HG02678 (cell line): ENCODE measurements at regions not wholly inside any gene's neighbourhood (a gene's known extent, or its start where the extent isn't known, plus 50 kb on each side); places are given as distances from the start of the nearest gene placed in this dataset.

Experiments
- ATAC-seq: cut with Tn5 transposase; IDR thresholded peaks from one replicate; pipeline ENCODE4 v1.9.1; 2021; ENCODE audit warnings: mild to moderate bottlenecking, moderate library complexity; ENCODE audit not compliant: unreplicated experiment

DNA sequence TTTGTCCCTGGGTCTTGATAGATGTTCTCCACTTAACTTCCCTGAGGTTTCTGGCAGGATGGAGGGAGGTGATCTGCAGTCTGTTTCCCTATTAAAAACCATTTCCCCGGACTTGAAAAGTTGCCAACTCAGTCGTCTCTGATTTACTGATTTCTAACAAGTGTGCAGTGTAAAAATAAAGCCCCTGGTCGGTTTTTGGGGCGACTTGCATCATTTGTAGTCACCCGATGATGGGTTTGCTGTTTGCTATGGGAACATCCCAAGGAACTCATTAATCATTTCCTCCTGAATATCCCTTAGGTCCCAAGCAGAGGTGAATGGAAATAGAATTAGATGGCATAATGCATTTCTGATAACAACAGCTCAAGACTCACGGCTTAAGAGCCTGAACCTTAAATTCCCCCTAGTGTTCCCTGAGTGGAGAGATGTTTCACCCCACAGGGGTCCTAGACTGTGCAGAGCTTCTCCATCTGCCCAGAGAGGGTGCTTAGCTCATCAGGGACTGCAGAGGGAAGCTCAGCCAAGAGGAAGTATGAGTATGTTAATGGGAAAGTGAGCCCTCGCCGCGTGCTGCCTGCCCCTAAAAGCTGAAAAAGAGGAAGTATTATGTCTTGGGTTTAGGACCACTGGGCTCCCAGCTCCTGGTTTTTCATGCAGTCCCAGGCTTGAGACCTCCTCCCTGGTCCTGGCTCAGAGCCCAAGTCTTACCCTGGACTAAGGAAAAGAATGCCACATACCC is 115.1 kb upstream of the DAP start:
- no peak for ATAC-seq

DNA sequence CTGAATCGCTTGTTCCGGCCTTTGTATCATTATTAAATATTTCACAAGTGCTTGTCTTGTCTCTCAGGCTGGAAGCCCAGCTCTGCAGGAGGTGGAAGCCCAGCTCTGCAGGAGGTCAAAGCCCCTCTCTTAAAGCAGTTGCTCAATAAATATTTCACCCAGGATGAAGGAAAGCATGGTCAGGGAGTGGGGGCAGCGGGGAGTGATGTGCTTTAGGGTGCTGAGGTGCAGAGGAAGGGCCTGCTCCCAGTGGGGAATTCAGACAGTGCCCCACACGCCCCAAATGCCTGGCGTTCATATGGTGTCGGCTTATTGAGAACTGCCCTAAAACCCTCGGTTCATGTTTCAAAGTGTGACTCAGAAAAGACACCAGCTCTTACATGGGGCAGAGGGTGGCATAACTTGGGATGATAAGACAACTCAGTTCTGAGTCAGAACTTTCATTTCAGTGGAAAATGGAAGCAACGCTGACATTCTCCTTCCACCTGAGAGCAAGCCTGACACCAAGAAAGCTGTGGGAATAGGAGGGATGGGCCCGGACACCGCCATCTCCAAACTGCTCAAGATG is 114.3 kb upstream of the DAP start:
- no peak for ATAC-seq

DNA sequence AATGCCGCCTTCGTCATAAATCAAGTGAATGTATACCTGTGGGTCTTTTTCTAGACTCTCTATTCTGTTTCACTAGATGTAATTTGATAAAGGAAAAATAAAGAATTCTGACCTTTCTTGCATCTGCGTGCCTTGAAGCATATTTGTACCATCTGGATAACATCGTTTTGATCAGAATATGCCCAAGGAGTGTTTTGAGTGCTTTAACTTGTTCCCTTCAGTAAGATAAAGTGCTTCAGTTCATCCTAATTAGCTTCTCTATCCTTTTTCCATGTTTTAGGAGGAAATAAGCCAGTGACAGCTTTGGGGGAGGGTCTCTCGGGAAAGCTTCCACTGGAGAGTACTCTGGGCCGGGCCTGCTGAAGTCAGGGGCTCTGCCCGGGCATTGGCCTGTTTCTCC is 113.5 kb upstream of the DAP start:
- ATAC-seq: no peak

DNA sequence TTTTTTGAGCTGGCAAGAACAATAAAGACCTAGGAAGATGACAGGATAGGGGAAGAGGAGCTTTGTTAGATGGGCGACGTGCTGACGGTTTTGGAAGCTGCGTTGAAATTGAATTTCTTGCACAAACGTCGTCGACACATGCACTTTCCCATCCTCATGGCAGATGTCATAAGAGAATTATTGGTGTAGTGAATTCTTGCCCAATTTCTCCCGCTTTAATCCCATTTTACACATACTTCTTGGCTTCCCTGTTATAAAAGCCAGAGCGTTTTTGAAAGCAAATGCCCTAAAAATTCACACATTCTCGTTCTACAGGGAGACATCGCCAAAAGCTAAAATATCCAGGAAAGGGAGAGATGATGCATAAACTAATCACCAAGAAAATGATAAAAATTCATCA is 109.8 kb upstream of the DAP start:
- no peak for ATAC-seq

DNA sequence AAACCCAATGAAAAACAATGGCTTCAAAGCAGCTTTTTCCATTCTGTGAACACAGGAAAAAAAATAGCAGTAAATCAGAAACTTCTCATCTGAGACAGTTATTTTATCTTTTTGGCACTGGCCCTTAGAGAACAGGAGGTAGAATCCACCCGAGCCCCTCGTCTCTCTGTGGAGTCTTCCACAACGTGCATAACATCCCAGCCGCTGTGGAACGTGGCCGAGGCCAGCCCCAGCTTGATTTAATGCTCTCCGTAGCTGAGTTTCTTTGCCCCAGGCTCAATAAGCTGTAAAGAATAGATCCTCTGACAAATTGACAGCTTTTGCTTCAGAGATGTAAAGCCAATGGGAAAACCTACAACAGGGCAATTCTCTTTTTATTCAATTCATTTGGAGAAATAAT is 107.9 kb upstream of the DAP start:
- ATAC-seq: no peak

DNA sequence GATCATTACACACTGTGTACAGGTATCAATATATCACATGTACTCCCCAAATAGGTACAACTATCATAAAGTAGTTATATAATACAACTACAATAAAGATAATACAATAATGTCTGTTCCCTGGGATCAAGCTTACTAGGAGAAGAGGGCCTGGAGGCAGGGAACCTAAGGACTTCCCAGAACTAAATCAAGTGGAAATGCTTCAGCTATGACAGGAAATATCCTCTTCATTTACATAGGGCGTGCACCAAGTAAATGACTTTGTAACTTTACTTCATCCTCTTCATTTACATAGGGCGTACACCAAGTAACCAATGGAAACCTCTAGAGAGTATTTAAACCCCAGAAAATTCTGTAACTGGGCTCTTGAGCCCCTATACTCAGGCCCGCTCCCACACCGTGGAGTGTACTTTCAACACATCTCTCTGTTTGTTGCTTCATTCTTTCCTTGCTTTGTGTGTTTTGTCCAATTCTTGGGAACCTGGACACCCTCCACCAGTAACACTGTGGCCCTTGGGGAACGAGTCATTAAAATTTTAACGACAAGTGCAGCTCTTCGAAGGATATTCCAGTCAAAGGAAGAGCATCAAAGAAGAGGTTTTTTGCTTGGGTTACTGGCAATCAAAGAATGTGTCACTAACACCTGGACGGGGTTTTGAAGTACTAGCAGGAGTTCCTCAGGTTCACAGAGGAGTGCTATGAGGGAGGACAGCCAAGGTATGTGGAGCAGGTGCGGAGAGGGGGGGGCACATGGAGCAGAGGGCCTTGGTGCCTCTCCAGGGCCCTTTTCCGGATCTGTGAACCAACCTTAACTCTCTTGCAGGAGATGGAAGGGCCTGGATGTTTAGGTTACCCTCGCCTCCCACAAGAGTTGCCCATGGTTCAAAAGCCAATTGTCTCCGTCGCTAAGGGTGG is 106.6 kb upstream of the DAP start:
- ATAC-seq: no peak

DNA sequence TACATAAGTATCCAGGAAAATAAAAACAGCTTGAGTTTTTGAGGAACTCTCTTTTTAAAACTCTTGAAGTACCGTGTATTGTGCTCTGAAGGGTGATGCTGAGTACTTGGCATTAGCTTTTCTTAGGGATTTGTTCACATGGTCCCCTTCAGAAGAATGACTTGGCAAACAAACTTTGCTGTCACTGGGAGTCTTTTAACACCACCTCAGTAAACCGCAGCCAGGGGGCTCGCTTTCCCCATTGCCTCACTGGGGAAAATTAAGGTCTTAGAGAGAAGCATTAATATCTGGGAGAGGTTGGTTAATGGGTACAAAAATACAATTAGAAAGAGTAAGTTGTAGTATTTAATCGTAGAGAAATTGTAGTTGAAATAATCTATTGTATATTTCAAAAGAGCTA is 105.9 kb upstream of the DAP start:
- ATAC-seq: no peak

DNA sequence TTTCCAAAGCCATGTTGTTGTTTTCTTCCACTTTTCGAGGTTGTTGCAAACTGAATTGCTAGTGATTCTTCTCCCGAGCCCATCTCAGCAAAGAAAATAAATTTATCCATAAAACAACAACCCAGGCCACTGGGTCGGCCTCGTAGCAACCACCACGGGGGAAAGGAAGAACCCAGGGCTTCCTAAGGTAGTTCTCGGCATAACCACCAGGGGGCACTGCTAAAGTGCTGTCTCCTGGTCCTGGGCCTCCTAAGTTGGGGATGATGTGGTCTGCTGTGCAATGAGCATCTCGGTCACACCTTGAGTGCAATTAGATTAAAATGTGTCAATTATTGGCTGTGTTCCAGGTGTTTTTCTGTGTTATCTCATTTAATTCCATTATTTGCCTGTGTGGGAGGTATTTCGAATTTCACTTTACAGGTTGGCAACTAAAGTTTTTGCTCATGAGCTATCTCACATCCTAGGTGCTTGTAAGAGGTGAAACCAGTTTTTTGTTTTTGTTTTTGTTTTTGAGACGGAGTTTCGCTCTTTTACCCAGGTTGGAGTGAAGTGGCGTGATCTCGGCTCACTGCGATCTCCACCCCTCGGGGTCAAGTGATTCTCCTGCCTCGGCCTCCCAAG is 102.8 kb upstream of the DAP start:
- peak; percentile 97 for ATAC-seq

DNA sequence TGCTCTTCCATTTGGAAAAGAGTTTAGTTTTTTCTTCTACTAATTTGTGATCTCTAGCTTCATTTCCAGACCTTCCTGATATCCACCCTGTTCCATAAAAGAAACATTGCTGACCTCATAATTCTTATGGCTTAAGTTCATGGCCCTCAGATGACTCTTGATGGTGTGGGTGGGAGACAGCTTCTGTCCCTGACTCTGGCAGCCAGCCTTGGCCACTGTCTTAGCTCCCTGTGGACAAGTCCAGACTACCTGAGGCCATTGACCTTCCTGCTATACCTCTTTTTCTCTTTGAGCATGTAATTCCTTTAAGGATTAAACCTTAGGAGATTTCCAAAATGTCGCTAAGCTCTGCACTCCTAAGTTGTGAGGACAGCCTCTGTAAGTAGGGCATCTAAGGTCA is 101.1 kb upstream of the DAP start:
- no peak for ATAC-seq

DNA sequence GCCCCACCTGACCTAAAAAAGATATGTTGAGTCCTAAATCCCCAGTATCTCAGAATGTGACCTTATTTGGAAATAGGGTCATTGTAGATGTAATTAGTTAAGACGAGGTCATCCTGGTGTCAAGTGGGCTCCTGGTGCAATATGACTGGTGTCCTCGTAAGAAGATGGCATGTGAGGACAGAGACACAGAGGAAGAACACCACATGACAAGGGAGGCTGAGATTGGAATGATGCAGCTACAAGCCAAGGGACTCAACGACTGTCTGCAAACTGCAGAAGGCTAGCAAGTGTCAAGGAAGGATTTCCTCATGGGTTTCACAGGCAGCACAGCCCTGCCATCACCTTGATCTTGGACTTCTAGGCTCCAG is 100.4 kb upstream of the DAP start:
- no peak for ATAC-seq

DNA sequence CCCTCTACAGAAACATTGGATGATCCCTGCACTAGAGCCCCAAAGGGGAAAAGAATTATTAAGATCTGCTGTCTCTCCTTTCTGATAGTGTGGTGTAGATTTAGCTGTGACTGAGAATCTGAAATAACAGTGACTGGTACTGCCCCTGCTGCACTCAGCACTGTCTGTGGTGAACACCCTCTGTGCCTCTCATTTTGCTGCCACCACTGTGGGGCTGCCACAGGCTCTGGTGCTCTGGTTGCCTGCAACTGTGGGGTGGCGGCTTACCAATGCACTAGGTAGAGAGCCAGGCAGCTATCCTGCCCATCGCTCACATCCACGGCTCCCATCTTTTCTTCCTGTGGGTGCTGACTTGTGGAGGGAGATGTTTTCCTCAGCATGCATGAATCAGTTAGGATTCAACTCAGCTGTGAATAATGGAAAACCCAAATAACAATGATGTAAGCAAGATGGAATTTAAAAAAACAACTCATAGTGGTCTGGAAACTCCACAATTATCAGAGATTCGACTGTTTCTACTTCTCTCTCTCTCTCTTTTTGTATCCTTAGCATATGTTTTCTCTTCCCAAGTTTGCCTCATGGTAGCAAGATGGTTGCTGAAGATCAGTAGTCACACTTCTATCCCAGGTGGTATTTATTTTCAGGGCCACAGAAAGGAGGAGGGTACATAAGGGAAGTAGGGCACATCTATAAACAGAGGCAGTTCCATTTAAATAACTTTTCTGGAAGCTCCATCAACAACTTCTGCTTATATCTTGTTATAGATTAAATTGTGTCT is 99.8 kb upstream of the DAP start:
- ATAC-seq: no peak

DNA sequence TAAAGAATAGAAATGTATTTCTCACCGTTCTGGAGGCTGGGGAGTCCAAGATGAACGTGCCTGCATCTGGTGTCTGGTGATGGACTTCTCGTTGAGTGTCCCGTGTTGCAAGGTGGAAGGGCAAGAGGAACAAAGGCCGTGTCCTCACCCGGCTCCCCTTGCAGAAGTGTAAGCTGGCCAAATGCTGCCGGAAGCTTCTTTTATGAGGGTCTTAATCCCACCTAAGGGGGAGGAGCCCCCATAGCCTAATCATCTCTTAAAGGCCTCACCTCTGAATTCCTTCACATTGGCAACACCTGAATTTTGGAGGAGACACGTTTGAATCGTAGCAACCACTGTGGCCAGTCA is 99.1 kb upstream of the DAP start:
- no peak for ATAC-seq

DNA sequence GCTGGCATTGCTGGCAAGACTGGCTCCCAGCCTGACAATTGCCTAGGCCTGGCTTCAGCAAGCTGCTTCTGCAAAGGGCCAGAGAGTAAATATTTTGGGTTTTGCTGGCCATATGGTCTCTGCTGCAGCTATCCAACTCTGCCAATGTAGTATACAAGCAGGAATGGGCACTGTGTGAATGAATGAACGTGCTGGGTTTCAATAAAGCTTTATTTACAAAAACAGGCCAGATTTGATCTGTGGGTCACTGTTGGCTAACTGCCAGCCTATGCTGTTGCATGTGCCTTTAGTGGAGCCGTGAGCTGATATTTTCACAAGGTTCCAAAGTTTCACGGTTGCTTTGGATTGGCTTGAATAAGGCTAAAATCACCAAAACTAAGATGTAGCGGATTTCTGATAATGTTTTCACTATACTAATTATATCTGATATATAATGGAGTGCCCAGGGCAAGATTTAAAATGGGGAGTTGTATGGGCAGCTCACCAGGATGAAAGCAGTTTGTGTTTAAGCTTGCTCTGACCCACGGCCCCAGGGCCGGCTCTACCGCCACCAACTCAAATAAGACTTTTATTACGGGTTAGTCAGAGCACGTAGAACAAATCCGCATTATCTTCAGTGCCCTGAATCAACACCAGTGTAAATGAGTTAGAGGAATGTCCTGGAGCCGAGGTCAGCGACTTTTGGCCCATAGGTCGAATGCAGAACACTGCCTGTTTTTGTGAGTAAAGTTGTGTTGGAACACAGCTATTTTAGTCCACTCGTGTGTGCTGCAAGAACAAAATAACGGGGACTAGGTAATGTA is 98.6 kb upstream of the DAP start:
- no peak for ATAC-seq

DNA sequence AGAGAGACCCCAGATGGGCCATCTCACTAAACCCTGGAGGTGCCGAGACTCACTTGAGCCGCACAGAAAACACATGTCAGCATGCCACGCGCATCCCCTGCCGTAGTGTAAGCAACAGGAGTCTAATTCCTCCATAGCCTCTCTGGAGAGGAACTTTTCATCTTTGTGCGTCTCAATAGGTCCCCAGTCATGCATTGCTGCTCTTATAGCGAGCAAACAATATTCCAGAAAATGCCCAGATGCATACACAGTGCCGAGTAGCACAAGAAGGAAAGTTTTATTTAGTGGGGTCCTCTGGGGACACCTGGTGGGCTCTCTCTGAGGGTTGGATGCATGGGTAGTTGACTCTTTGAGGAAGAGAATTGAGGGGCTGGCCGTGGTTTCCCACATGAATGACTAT is 97.9 kb upstream of the DAP start:
- ATAC-seq: no peak

DNA sequence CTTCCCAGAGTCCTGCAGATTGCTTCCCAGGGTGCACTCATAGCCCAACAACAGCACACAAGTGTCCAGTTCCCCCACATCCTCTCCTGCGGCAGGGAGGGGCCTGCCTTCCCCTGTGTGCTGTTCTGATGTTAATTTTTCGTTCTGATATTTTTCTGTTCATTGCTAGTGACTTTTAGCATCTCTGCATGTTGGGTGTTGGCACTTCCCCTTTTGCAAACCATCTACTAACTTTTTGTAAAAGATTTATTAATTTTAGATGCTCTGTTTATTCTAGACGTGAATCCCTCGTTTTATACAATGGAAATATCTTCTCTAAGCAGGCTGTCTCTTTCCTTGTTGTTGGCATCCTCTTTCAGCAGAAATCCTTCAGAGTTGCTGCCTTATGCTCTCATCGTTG is 97.3 kb upstream of the DAP start:
- ATAC-seq: no peak

DNA sequence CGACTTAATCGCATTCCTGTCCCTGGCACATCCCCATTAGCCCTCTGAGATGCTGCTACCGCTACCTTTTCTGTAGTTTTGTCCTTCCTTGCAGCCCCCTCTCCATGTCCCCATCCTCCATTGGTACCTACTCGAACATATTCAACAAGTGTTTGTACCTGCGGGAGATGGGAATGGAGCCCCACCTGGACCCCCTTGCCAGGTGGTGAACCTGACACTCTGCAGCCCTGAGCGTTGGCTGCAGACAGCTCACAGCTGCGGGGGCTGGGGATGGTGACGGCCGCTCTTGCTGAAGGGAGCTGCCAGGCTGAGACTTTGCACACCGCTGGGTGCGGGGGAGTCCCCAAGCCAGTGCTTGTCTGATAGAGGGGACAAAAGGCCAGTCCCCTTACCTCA is 96.3 kb upstream of the DAP start:
- no peak for ATAC-seq

DNA sequence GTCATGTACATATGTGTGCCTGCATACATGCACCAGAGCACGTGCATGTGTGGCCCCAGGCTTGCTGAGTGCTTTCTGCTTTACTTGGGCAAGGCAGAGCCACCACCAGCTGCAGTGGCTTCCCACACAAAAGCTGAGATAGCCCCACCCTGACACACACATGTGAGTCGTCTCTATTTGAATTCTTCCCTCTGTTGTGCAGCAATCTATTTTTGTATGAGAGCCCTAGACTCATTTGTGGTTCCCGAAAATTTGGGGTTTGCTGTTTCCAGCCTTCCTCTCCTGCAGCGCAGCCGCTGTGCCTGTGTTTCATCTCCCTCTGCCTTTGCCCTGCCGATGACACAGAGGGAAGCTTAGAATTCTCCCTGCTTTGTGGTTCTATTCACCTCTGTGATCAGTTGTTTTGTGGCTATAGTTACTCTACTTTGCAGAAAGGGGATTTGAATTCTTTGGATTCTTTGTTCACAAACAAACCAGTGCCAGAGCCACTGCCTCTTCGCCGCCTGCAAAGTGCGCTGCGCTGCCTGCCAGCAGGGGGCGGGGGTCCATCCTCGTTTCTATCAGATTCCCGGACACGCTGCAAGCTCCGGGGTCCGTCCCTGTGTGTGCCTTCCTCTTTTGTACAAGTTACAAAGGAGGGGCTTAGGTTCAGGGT is 95.8 kb upstream of the DAP start:
- ATAC-seq: no peak

DNA sequence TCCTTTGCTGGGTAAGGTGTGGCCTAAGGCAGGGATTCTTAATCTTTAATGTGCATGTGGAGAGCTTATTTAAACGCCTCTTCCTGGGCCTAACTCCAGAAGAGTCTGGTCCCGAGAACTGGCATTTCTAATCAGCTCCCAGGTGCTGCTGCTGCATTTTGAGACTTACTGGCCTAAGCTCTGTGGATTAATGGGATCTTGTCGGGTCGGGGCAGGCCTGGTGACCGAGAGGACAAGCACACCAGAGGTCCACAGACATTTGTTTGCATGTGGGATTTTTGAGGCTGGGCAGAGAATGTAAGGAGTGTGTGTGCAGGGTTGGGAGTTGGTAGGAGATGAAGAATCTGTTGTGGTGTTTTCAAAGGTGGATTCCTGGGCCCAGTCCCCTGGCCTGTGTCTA is 95.0 kb upstream of the DAP start:
- no peak for ATAC-seq

DNA sequence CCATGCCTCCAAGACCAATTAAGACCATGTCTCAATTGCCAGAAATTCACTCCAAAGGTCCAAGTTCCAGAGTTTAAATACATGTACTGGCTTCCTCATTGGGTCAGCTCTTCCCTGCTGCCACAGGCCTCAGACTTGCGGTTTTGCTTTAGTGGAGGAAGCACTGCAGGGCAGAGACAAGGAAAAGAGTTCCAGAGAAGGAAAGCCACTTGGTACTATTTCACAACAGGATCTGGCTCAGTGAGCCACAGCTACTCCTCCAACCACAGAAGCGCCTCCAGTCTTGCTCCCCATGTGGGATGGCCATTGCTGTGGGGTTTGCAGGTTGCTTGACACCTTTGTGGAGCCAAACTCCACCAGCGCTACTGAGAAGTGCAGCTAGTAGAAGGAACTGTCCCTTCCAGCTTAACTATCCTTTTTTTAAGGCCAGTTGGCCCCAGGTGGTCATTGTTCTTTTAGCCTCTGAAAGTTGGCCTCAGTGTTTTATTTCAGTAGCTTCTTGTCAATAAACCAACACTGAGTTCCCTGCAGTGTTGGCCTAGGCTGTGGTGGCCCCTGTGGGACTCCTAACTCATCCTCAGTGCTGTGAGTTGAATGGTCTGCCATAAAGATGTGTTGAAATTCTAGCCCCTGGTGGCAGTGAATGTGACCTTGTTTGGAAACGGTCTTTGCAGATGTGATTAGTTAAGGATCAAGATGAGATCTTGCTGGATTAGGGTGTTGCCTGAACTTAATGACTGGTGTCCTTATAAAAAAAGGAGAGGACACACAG is 93.7 kb upstream of the DAP start:
- ATAC-seq: no peak
